HG02938 (cell line): ENCODE measurements at regions not wholly inside any gene's neighbourhood (a gene's known extent, or its start where the extent isn't known, plus 50 kb on each side); places are given as distances from the start of the nearest gene placed in this dataset.

Source experiments
- ATAC-seq: cut with Tn5 transposase; IDR thresholded peaks from one replicate; pipeline ENCODE4 v1.9.1; 2021; ENCODE audit warnings: mild to moderate bottlenecking, moderate library complexity; ENCODE audit not compliant: unreplicated experiment

GRCh38 chr2:71746946-71747501, 293.7 kb downstream of the DYSF start:
- no peak for ATAC-seq

DNA sequence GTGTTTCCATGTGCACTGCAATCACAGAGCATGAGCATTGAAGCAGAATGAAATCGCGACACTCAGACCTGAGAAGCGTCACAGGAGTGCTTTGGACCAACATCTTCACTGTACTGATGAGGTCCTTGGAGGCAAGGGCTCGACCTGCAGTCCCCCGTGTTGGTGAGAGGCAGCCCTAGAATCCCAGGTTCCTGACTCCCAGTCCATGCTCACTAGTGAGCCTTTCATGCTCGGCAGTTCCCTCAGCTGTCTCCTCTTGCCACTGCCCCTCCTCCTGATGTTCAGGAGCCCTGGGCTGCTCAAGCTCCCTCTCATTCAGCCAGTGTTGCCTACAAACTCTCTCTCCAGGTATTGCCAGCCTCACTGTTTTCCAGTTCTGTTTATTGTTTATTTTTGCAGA, 291.4 kb downstream of the DYSF start:
- no peak for ATAC-seq

GRCh38 chr2:71743995-71744675, 290.8 kb downstream of the DYSF start:
- ATAC-seq, result no peak

- no peak for ATAC-seq
These were observed 289.7 kb downstream of the DYSF start for GRCh38 chr2:71742953-71743601.

- ATAC-seq, result no peak
These were observed 283.6 kb downstream of the DYSF start for GRCh38 chr2:71736986-71737385.

- ATAC-seq, result no peak
These were observed 282.9 kb downstream of the DYSF start for GRCh38 chr2:71736091-71736861.
